HG02852 (cell line): ENCODE measurements at regions not wholly inside any gene's neighbourhood (a gene's known extent, or its start where the extent isn't known, plus 50 kb on each side); places are given as distances from the start of the nearest gene placed in this dataset.
A peak's percentile ranks its signal among the peaks of the same experiment; 100 is the strongest.

Experiments used
- ATAC-seq: cut with Tn5 transposase; IDR thresholded peaks from one replicate; pipeline ENCODE4 v1.9.1; 2021; ENCODE audit warnings: mild to moderate bottlenecking, moderate library complexity; ENCODE audit not compliant: unreplicated experiment

GRCh38 chr1:217214551-217214950 lies 416.3 kb downstream of the GPATCH2 start:
- ATAC-seq, result no peak

GRCh38 chr1:217211486-217211885 lies 419.4 kb downstream of the GPATCH2 start:
- ATAC-seq, result peak; percentile 91

- ATAC-seq, result no peak
Measured at GRCh38 chr1:217205578-217205977, 425.3 kb downstream of the GPATCH2 start.

GRCh38 chr1:217196616-217197015 lies 434.3 kb downstream of the GPATCH2 start:
- ATAC-seq, result no peak

- no peak for ATAC-seq
Measured at GRCh38 chr1:217193151-217193550, 437.7 kb downstream of the GPATCH2 start.

- no peak for ATAC-seq
Measured at GRCh38 chr1:217191441-217191840, 439.4 kb downstream of the GPATCH2 start.

GRCh38 chr1:217190359-217190758 lies 440.5 kb downstream of the GPATCH2 start:
- ATAC-seq, result no peak

- ATAC-seq, result no peak
Measured at GRCh38 chr1:217189362-217189761, 441.5 kb downstream of the GPATCH2 start.

GRCh38 chr1:217188280-217189237 lies 442.3 kb downstream of the GPATCH2 start:
- no peak for ATAC-seq

- ATAC-seq, result no peak
Measured at GRCh38 chr1:217186664-217187063, 444.2 kb downstream of the GPATCH2 start.

GRCh38 chr1:217184854-217185253 lies 446.0 kb downstream of the GPATCH2 start:
- no peak for ATAC-seq

- ATAC-seq, result no peak
Measured at GRCh38 chr1:217182992-217183391, 447.9 kb downstream of the GPATCH2 start.

GRCh38 chr1:217181756-217182155 lies 449.1 kb downstream of the GPATCH2 start:
- no peak for ATAC-seq

- ATAC-seq, result no peak
Measured at GRCh38 chr1:217181176-217181746, 449.6 kb downstream of the GPATCH2 start.

- no peak for ATAC-seq
Measured at GRCh38 chr1:217180443-217180842, 450.4 kb downstream of the GPATCH2 start.

- ATAC-seq, result no peak
Measured at GRCh38 chr1:217164403-217164802, 441.2 kb upstream of the ESRRG start.

GRCh38 chr1:217153361-217153760 lies 430.1 kb upstream of the ESRRG start:
- ATAC-seq, result no peak

- no peak for ATAC-seq
Measured at GRCh38 chr1:217150366-217150765, 427.1 kb upstream of the ESRRG start.

- ATAC-seq, result no peak
Measured at GRCh38 chr1:217149791-217150190, 426.6 kb upstream of the ESRRG start.

- ATAC-seq, result no peak
Measured at GRCh38 chr1:217141711-217142110, 418.5 kb upstream of the ESRRG start.

- ATAC-seq, result no peak
Measured at GRCh38 chr1:217140041-217140901, 417.0 kb upstream of the ESRRG start.
